GM19240 (cell line): ENCODE measurements at regions not wholly inside any gene's neighbourhood (a gene's known extent, or its start where the extent isn't known, plus 50 kb on each side); places are given as distances from the start of the nearest gene placed in this dataset.
"Not testable (repeated sequence)": the region's sequence is repeated elsewhere in the genome, so short reads cannot be mapped to it uniquely, and the experiment has no call there.

Experiments
- DNase-seq: peaks from one replicate; pipeline ENCODE4 v3.0.0; 2011; ENCODE audit warnings: low spot score; ENCODE audit not compliant: insufficient read length

GRCh38 chr10:6877722-6878392 is 297.8 kb upstream of the PRKCQ start:
- no peak for DNase-seq

- DNase-seq, result no peak
Measured at GRCh38 chr10:6877336-6877721, 297.3 kb upstream of the PRKCQ start.

- no peak for DNase-seq
Measured at GRCh38 chr10:6875269-6875865, 295.3 kb upstream of the PRKCQ start.

GRCh38 chr10:6871128-6871527 is 291.1 kb upstream of the PRKCQ start:
- DNase-seq, result no peak

- no peak for DNase-seq
Measured at GRCh38 chr10:6868036-6868725, 288.1 kb upstream of the PRKCQ start.

- no peak for DNase-seq
Measured at GRCh38 chr10:6866757-6867156, 286.7 kb upstream of the PRKCQ start.

GRCh38 chr10:6864142-6864541 is 284.1 kb upstream of the PRKCQ start:
- DNase-seq, result no peak

GRCh38 chr10:6863381-6863780 is 283.3 kb upstream of the PRKCQ start:
- no peak for DNase-seq

- DNase-seq, result no peak
Measured at GRCh38 chr10:6850452-6850851, 270.4 kb upstream of the PRKCQ start.

- no peak for DNase-seq
Measured at GRCh38 chr10:6847561-6847960, 267.5 kb upstream of the PRKCQ start.

- DNase-seq, result no peak
Measured at GRCh38 chr10:6843894-6844650, 264.0 kb upstream of the PRKCQ start.

GRCh38 chr10:6843481-6843881 is 263.4 kb upstream of the PRKCQ start:
- DNase-seq, result no peak

- DNase-seq, result no peak
Measured at GRCh38 chr10:6842722-6843121, 262.6 kb upstream of the PRKCQ start.

GRCh38 chr10:6841761-6842160 is 261.7 kb upstream of the PRKCQ start:
- DNase-seq, result no peak

- no peak for DNase-seq
Measured at GRCh38 chr10:6840766-6841165, 260.7 kb upstream of the PRKCQ start.

- DNase-seq, result no peak
Measured at GRCh38 chr10:6840201-6840691, 260.2 kb upstream of the PRKCQ start.

- DNase-seq, result no peak
Measured at GRCh38 chr10:6838118-6838517, 258.0 kb upstream of the PRKCQ start.

GRCh38 chr10:6833458-6834011 is 253.5 kb upstream of the PRKCQ start:
- DNase-seq, result no peak

- DNase-seq, result not testable (repeated sequence)
Measured at GRCh38 chr10:6830981-6831380, 250.9 kb upstream of the PRKCQ start.

GRCh38 chr10:6824793-6825192 is 244.7 kb upstream of the PRKCQ start:
- not testable (repeated sequence) for DNase-seq

- DNase-seq, result no peak
Measured at GRCh38 chr10:6823770-6824169, 243.7 kb upstream of the PRKCQ start.

- DNase-seq, result no peak
Measured at GRCh38 chr10:6819301-6819700, 239.2 kb upstream of the PRKCQ start.
